ENCODE measurements at regions not wholly inside any gene's neighbourhood (a gene's known extent, or its start where the extent isn't known, plus 50 kb on each side); places are given as distances from the start of the nearest gene placed in this dataset.

- Mint-ChIP-seq H3K4me3 (ENCODE audit: unreplicated experiment) (no peak overlapping the region), H3K9me3 (ENCODE audit: low read depth) (no peaks in the 10 kb centered on the region), H3K27me3 (ENCODE audit: low read depth) (no peaks in the 10 kb centered on the region), H3K36me3 (ENCODE audit: low read depth) (no peaks in the 10 kb centered on the region), H3K27ac (ENCODE audit: unreplicated experiment) (no peak overlapping the region), H3K4me1 (ENCODE audit: low read depth) (peaks cover 27% of the 10 kb centered on the region)
- TF ChIP-seq CTCF (IDR thresholded peaks at IDR 0.05) = no peak
- no peak for DNase-seq (ENCODE audit: low spot score)
These were observed 141.2 kb downstream of the TM2D1 start for GRCh38 chr1:61583703-61584102.

- no peak for DNase-seq (ENCODE audit: low spot score)
- peaks cover 26% of the 10 kb centered on the region for H3K4me1 Mint-ChIP-seq (ENCODE audit: low read depth)
- H3K36me3 Mint-ChIP-seq (ENCODE audit: low read depth) = peaks cover 5% of the 10 kb centered on the region
- no peaks in the 10 kb centered on the region for H3K27me3 Mint-ChIP-seq (ENCODE audit: low read depth)
- no peak overlapping the region for H3K4me3 Mint-ChIP-seq (ENCODE audit: unreplicated experiment)
- H3K9me3 Mint-ChIP-seq (ENCODE audit: low read depth) = peaks cover 2% of the 10 kb centered on the region
- TF ChIP-seq CTCF (IDR thresholded peaks at IDR 0.05) = no peak
- H3K27ac Mint-ChIP-seq (ENCODE audit: unreplicated experiment) = no peak overlapping the region
These were observed 143.7 kb downstream of the TM2D1 start for GRCh38 chr1:61581251-61581650.

- Mint-ChIP-seq H3K27ac (ENCODE audit: unreplicated experiment) (no peak overlapping the region), H3K9me3 (ENCODE audit: low read depth) (peaks cover 2% of the 10 kb centered on the region), H3K4me3 (ENCODE audit: unreplicated experiment) (no peak overlapping the region), H3K27me3 (ENCODE audit: low read depth) (peaks cover 2% of the 10 kb centered on the region), H3K4me1 (ENCODE audit: low read depth) (peaks cover 20% of the 10 kb centered on the region), H3K36me3 (ENCODE audit: low read depth) (peaks cover 6% of the 10 kb centered on the region)
- DNase-seq (ENCODE audit: low spot score) = no peak
- no peak for TF ChIP-seq CTCF (IDR thresholded peaks at IDR 0.05)
These were observed 144.5 kb downstream of the TM2D1 start for GRCh38 chr1:61580417-61580816.

- H3K27ac Mint-ChIP-seq (ENCODE audit: unreplicated experiment) = peak overlapping the region; percentile 78
- H3K36me3 Mint-ChIP-seq (ENCODE audit: low read depth) = peaks cover 9% of the 10 kb centered on the region
- peaks cover 4% of the 10 kb centered on the region for H3K9me3 Mint-ChIP-seq (ENCODE audit: low read depth)
These were observed 145.1 kb downstream of the TM2D1 start for GRCh38 chr1:61579802-61580201.

GRCh38 chr1:61572046-61572445, 152.9 kb downstream of the TM2D1 start:
- no peak overlapping the region for H3K27ac Mint-ChIP-seq (ENCODE audit: unreplicated experiment)
- no peak overlapping the region for H3K4me3 Mint-ChIP-seq (ENCODE audit: unreplicated experiment)
- TF ChIP-seq CTCF (IDR thresholded peaks at IDR 0.05) = no peak
- H3K27me3 Mint-ChIP-seq (ENCODE audit: low read depth) = peaks cover 3% of the 10 kb centered on the region
- peaks cover 5% of the 10 kb centered on the region for H3K36me3 Mint-ChIP-seq (ENCODE audit: low read depth)
- H3K4me1 Mint-ChIP-seq (ENCODE audit: low read depth) = no peaks in the 10 kb centered on the region
- DNase-seq (ENCODE audit: low spot score) = no peak
- H3K9me3 Mint-ChIP-seq (ENCODE audit: low read depth) = peaks cover 3% of the 10 kb centered on the region

More at GRCh38 chr1:61579802-61580201, 145.1 kb downstream of the TM2D1 start:
- no peak for DNase-seq (ENCODE audit: low spot score)
- H3K27me3 Mint-ChIP-seq (ENCODE audit: low read depth) = peaks cover 3% of the 10 kb centered on the region
- H3K4me1 Mint-ChIP-seq (ENCODE audit: low read depth) = peaks cover 17% of the 10 kb centered on the region
- TF ChIP-seq CTCF (IDR thresholded peaks at IDR 0.05) = no peak
- no peak overlapping the region for H3K4me3 Mint-ChIP-seq (ENCODE audit: unreplicated experiment)
